OCI-LY3 (cell line): ENCODE measurements at regions not wholly inside any gene's neighbourhood (a gene's known extent, or its start where the extent isn't known, plus 50 kb on each side); places are given as distances from the start of the nearest gene placed in this dataset.

ENCODE experiments used
- H2AFZ ChIP-seq: fragments of 200-600, 300-600 bp; shearing (Covaris generic); 2 replicates; pipeline ENCODE4 v1.6.0; 2014; ENCODE audit warnings: antibody characterized with exemption, low read depth, low read length
- H3K27ac ChIP-seq: fragments of 200-600, 300-600 bp; sonication (generic); 2 replicates; pipeline ENCODE4 v1.5.1; 2014; ENCODE audit warnings: mild to moderate bottlenecking, low read length, moderate library complexity, mixed read lengths
- H3K27me3 ChIP-seq: fragments of 200-600, 300-600 bp; sonication (generic); 2 replicates; pipeline ENCODE4 v1.6.1; 2014; ENCODE audit warnings: low read depth, low read length, mixed read lengths
- H3K36me3 ChIP-seq: fragments of 200-600, 300-600 bp; sonication (generic); replicated peaks from 2 replicates; pipeline ENCODE3; 2014; ENCODE audit warnings: low read depth, low read length, mixed read lengths
- H3K4me1 ChIP-seq: fragments of 300-600, 200-600 bp; sonication (generic); 2 replicates; pipeline ENCODE4 v1.6.1; 2014; ENCODE audit warnings: low read length, mixed read lengths
- H3K4me2 ChIP-seq: fragments of 200-600, 300-600 bp; sonication (generic); 2 replicates; pipeline ENCODE4 v1.6.1; 2014; ENCODE audit warnings: low read length, mixed read lengths
- H3K4me3 ChIP-seq: fragments of 300-600, 200-600 bp; sonication (generic); 2 replicates; pipeline ENCODE4 v1.5.1; 2014; ENCODE audit warnings: antibody characterized with exemption, mild to moderate bottlenecking, low read length, moderate library complexity
- H3K79me2 ChIP-seq: fragments of 300-600, 200-600 bp; shearing (Covaris generic); 2 replicates; pipeline ENCODE4 v1.6.1; 2014; ENCODE audit warnings: mild to moderate bottlenecking, low read length, mixed read lengths
- H3K9ac ChIP-seq: fragments of 300-600, 200-600 bp; shearing (Covaris generic); 2 replicates; pipeline ENCODE4 v1.6.0; 2014; ENCODE audit warnings: mild to moderate bottlenecking, low read length, moderate library complexity
- H3K9me3 ChIP-seq: fragments of 200-600, 300-600 bp; shearing (Covaris generic); 2 replicates; pipeline ENCODE4 v1.6.1; 2014; ENCODE audit warnings: low read length, mixed read lengths; ENCODE audit not compliant: insufficient read depth
- H4K20me1 ChIP-seq: fragments of 200-600, 300-600 bp; sonication (generic); 2 replicates; pipeline ENCODE4 v1.6.1; 2016; ENCODE audit warnings: low read length, mixed read lengths; ENCODE audit not compliant: insufficient read depth
- EZH2phosphoT487 ChIP-seq: fragments of 200-600 bp; shearing (Covaris generic); IDR thresholded peaks from 2 replicates; pipeline ENCODE4 v1.6.1; 2018; ENCODE audit warnings: antibody characterized with exemption, mixed run types, low read depth
- TF ChIP-seq, protein P1 (sequence below): fragments of 200-600, 300-600 bp; sonication (generic); IDR thresholded peaks from 2 replicates; pipeline ENCODE4 v1.5.1; 2014; ENCODE audit warnings: antibody characterized with exemption, low read length, low read depth

DNA sequence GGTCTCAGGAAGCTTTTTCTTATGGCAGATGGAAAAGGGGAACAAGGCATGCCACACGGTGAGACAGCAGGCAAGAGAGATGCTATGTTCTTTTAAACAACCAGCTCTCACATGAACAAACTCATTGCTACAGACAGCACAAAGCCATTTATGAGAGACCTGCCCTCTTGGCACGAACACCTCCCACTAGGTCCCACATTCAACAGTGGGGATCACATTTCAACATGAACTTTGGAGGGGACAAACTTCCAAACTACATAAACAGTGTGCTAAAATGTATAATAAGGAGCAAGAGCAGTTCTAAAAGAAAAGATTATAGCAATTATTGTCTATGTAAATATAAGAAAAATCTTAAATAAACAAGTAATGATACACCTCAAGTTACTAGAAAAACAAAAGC is 391.8 kb upstream of the CPXCR1 start:
- Histone ChIP-seq H3K4me1 (no peaks in the 10 kb centered on the region), H3K79me2 (no peaks in the 10 kb centered on the region), H3K9me3 (no peaks in the 10 kb centered on the region), H3K4me3 (no peak overlapping the region), H3K27ac (no peak overlapping the region), H3K9ac (no peak overlapping the region), H2AFZ (no peak overlapping the region), H4K20me1 (no peaks in the 10 kb centered on the region), H3K4me2 (no peak overlapping the region), H3K36me3 (no peaks in the 10 kb centered on the region), H3K27me3 (no peaks in the 10 kb centered on the region)
- TF ChIP-seq, protein P1, sequence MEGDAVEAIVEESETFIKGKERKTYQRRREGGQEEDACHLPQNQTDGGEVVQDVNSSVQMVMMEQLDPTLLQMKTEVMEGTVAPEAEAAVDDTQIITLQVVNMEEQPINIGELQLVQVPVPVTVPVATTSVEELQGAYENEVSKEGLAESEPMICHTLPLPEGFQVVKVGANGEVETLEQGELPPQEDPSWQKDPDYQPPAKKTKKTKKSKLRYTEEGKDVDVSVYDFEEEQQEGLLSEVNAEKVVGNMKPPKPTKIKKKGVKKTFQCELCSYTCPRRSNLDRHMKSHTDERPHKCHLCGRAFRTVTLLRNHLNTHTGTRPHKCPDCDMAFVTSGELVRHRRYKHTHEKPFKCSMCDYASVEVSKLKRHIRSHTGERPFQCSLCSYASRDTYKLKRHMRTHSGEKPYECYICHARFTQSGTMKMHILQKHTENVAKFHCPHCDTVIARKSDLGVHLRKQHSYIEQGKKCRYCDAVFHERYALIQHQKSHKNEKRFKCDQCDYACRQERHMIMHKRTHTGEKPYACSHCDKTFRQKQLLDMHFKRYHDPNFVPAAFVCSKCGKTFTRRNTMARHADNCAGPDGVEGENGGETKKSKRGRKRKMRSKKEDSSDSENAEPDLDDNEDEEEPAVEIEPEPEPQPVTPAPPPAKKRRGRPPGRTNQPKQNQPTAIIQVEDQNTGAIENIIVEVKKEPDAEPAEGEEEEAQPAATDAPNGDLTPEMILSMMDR = no peak
- TF ChIP-seq EZH2phosphoT487 = no peak

DNA sequence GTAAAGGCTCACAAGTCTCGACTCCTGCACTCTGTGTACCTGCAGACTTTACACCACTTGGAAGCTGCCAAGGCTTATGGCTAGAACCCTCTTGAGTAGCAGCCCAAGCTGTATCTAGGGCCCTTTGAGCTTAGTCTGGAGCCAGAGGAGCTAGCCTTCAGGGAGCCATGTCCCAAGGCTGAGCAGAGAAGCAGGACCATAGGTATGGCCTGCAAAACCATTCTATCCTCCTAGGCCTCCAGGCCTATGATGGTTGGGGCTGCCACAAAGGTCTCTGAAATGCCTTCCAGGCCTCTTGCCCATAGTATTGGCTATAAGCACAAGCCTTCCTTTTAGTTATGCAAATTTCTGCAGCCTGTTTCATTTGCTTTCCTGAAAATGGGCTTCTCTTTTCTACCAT is 380.7 kb upstream of the CPXCR1 start:
- Histone ChIP-seq H3K4me1 (no peaks in the 10 kb centered on the region), H3K27me3 (no peaks in the 10 kb centered on the region), H3K36me3 (no peaks in the 10 kb centered on the region), H2AFZ (no peak overlapping the region), H3K4me3 (no peak overlapping the region), H3K79me2 (no peaks in the 10 kb centered on the region), H3K9ac (no peak overlapping the region), H3K27ac (no peak overlapping the region), H4K20me1 (no peaks in the 10 kb centered on the region), H3K4me2 (no peak overlapping the region), H3K9me3 (no peaks in the 10 kb centered on the region)
- TF ChIP-seq, protein P1 = no peak
- TF ChIP-seq EZH2phosphoT487 = no peak

DNA sequence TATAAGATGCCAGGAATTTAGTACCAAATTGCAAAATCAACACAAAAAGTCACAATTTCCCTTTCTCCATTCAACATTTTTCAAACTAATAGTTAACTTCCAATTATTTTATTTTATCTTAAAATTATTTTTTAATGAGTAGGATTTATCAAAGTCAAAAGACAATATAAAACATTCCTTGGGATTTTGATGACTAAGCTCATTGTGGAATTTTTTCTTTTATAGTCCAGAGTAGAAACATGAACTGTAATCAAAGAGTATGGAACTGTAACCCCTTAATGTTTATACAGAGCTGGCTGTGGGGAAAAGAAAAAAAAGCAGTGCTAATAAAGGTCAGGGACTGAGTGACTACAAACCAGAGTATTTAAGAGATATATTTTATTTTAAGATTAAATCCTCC is 368.6 kb upstream of the CPXCR1 start:
- no peak for TF ChIP-seq EZH2phosphoT487
- TF ChIP-seq, protein P1 = no peak
- Histone ChIP-seq H3K27ac (no peak overlapping the region), H4K20me1 (no peaks in the 10 kb centered on the region), H3K4me3 (no peak overlapping the region), H3K4me2 (no peak overlapping the region), H3K9me3 (no peaks in the 10 kb centered on the region), H3K9ac (no peak overlapping the region), H3K79me2 (no peaks in the 10 kb centered on the region), H3K4me1 (no peaks in the 10 kb centered on the region), H2AFZ (no peak overlapping the region), H3K27me3 (no peaks in the 10 kb centered on the region), H3K36me3 (no peaks in the 10 kb centered on the region)

DNA sequence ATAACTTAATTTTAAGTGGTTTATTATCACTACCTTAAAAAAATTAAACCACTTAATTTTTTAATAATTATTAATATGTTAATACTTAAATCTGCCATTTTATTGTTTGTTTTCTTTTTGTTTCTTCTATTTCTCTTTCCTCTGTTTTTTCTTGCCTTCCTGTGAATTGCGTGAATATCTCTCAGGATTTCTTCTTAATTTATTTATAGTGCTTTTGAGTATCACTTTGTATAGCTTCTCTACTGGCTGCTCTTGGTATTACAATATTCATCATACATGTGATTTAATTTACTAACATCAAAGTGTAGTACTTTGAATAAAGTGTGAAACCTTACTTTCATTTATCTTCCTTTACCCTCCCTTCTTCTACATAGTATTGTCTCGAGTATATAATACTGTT is 349.5 kb upstream of the CPXCR1 start:
- TF ChIP-seq, protein P1 = no peak
- TF ChIP-seq EZH2phosphoT487 = no peak

More for the DNA sequence above, 349.5 kb upstream of the CPXCR1 start:
- Histone ChIP-seq H3K4me3 (no peak overlapping the region), H3K9me3 (no peaks in the 10 kb centered on the region), H3K27me3 (no peaks in the 10 kb centered on the region), H3K4me1 (no peaks in the 10 kb centered on the region), H2AFZ (no peak overlapping the region), H3K9ac (no peak overlapping the region), H4K20me1 (no peaks in the 10 kb centered on the region), H3K79me2 (no peaks in the 10 kb centered on the region), H3K4me2 (no peak overlapping the region), H3K36me3 (no peaks in the 10 kb centered on the region), H3K27ac (no peak overlapping the region)
